NCI-H345 (cell line): ENCODE measurements at regions not wholly inside any gene's neighbourhood (a gene's known extent, or its start where the extent isn't known, plus 50 kb on each side); places are given as distances from the start of the nearest gene placed in this dataset.
"Not testable (repeated sequence)": the region's sequence is repeated elsewhere in the genome, so short reads cannot be mapped to it uniquely, and the experiment has no call there.

ENCODE experiments used
- DNase-seq: peaks from one replicate; lab custom pipeline; 2025; lab: John Stamatoyannopoulos, UW

- no peak for DNase-seq
These were observed 780.0 kb downstream of the SORCS1 start for GRCh38 chr10:106384496-106384895.

DNA sequence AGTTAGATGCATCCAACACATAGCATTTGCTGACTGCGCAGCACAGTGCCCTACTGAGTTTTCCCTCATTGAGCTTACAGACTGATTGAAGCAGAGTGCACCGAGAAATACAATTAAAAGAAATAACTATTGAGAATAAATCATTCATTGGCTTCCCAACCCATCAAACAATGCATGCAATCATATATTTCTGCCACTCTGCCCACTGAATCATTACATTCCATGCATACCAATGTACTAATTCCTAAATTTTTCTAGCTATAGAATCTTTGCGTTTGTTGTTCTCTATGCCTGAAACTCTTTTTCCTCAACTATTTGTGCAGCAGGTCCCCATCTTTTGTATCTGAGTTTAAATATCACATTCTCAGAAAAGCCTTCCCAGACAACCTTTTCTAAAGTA, 783.8 kb downstream of the SORCS1 start:
- no peak for DNase-seq

- DNase-seq, result no peak
These were observed 786.3 kb downstream of the SORCS1 start for GRCh38 chr10:106378251-106378650.

DNA sequence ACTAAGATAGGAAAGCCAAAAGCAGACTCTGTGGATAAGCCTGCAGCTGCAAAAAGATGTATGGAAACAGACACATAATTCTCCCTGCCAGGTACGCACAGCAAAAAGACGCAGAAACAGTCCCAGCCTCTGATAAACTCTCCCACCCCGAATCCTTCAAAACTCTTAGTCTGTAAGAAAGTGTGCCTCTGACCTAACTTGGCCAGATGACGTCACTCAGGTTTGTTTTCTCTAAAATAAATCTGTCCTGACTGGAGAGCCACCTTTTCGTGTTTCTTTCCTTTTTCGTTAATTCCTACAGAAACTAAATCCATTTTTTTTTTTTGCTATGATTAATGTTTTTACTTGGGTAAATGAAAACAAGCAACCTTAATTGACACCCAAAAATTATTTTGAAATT, 793.8 kb downstream of the SORCS1 start:
- DNase-seq, result no peak

GRCh38 chr10:106360870-106361269, 803.6 kb downstream of the SORCS1 start:
- no peak for DNase-seq

DNA sequence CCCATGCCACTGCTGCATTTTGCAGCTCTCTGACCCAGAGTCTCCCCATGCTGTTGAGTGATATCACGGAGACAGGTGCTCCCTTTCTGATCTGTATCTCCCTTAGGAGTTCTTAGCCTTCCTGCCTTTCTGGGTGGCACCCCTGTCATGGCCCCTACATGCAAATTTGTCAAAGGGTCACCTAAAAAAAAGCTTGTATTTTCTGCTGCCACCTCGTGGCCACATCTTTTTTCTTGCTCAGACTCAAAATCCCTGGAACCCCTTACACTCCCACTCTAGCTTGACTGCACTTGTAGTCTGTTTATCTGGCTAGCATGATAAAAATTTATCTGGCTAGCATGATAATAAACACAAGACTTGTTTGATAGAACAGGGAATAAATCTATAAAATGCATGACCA, 809.1 kb downstream of the SORCS1 start:
- no peak for DNase-seq

GRCh38 chr10:106348933-106349332, 815.6 kb downstream of the SORCS1 start:
- no peak for DNase-seq

- no peak for DNase-seq
These were observed 817.0 kb downstream of the SORCS1 start for GRCh38 chr10:106347547-106347946.

DNA sequence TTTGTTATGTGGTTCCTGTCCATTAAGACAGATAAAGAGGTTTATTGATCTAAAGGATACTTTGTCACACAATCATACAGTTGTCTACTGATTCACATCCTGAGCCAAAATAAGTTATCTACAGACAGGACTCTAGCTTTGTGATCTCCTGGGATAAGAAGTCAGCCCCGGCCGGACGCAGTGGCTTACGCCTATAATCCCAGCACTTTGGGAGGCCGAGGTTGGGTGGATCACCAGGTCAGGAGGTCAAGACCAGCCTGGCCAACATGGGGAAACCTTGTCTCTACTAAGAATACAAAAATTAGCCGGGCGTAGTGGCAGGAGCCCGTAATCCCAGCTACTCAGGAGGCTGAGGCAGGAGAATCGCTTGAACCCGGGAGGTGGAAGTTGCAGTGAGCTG, 821.0 kb downstream of the SORCS1 start:
- not testable (repeated sequence) for DNase-seq

DNA sequence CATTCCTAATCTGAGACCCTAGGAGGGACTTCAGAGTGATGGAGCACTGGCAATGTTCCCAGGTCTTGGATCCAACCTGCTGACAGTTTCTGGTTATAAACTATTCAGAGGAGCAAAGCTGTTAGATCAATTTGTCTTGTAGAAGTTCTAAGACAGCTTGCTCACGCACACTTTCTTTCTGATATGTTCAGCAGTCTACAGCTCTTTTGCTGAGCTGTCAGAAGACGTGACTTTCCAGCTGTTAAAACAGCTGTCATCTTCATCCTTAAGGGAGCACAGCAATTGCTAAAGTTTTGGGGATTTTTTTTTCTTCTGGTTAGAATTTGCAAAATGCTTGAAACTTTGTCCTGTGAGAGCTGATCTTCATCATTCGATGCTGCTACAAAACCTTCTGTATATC, 823.1 kb downstream of the SORCS1 start:
- no peak for DNase-seq

GRCh38 chr10:106338486-106338885, 826.0 kb downstream of the SORCS1 start:
- no peak for DNase-seq

DNA sequence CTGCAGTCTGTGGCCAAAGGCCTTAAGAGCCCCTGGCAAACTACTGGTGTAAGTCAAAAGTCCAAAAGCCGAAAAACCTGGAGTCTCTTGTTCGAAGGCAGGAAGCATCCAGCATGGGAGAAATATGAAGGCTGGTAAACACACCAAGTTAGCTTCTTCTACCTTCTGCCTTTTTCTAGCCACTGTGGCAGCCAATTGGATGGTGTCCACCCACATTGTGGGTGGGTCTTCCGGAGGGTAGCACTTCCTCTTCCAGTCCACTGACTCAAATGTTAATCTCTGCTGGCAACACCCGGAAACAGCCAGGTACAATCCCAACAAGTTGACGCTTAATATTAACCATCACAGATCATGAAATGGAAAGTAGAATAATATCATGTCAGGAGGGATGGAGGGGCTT, 827.6 kb downstream of the SORCS1 start:
- DNase-seq, result no peak

GRCh38 chr10:106327747-106328146, 836.8 kb downstream of the SORCS1 start:
- DNase-seq, result no peak

GRCh38 chr10:106320876-106321275, 843.6 kb downstream of the SORCS1 start:
- DNase-seq, result no peak

- DNase-seq, result no peak
These were observed 844.4 kb downstream of the SORCS1 start for GRCh38 chr10:106320078-106320477.

- no peak for DNase-seq
These were observed 847.0 kb downstream of the SORCS1 start for GRCh38 chr10:106317554-106317953.

DNA sequence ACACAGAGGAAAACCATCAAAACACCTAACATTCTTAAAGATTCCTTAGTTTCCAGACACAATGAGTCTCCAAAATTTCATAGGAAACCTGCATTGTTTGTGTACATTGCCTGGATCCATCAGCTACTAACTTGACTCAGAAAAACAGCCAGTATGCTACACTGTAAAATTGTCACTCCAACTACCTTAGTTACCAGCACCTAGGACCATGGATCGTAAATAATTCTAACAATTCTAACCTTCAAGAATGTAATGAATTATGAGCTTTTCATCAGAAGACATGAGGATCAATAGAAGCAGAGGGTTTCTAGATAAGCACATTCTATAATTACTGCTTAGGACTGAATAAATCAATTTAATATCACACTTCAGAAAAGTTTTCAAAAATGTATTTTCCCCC, 851.5 kb downstream of the SORCS1 start:
- no peak for DNase-seq

- no peak for DNase-seq
These were observed 852.4 kb downstream of the SORCS1 start for GRCh38 chr10:106312087-106312486.

DNA sequence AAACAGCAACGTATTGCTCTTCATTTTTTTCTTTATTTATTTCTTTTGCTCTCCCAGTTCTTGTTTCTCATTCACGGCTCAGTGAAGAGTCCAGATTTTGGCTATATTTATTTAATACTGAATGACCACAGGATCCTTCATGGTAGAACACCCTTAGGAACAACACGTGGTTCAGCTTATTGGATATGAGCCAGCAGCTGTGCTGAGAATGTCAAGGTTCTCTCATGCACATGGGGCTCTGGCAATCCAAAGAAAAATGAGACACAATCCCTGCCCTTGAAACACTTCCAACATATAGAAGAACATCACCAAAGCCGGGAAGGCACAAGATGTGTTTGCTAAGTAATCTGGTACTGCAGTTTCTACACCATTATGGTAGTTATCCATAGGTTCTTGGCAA, 852.9 kb downstream of the SORCS1 start:
- no peak for DNase-seq

DNA sequence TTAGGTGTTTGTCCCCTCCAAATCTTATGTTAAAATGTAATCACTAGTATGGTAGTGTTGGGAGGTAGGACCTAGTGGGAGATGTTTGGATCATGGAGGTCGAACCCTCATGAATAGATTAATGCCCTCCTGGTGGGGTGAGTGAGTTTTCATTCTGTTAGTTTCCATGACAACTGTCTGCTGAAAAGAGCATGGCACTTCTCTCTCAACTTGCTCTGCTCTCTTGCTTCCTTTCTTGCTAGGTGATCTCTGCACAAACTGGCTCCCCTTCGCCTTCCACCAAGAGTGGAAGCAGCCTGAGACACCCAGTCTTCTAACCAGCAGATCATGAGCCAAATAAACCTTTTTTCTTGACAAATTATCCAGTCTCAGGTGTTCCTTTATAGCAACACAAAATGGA, 853.9 kb downstream of the SORCS1 start:
- no peak for DNase-seq

DNA sequence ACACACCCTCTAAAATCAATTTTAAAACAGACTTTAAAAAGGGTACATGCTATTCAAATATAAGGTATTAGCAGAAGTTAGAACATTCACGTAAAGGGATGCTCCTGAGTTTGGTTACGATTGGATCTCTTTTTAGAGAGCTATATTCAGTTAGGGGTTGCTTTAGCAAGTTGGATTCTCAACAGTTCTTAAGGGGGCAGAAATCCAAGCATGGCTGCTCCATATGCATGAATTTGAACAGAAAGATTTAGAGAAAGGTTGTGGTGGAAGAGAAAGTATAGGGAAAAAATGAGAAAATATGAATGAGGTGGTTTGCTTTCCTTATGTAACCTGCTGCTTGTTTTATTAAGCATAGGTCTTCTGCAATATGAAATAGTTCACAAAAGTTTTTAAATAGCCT, 855.1 kb downstream of the SORCS1 start:
- DNase-seq, result no peak

DNA sequence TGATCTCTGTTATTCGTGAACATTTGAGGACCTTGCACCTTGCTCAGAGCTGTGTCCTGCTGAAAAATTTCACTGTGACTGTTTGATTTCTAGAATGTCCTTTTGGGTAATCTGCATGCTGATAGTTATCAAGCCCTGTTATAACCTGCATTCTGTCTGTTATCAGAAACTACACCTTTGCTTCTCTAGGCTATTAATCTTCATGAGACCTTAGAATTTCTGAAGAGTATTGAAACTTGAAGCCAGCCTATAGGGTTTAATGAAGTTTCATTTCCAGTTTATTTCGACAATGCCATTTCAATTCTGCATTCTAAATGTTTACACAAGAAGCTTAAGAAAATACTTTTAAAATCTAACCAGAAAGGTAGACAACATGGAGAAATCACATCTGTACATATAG, 856.2 kb downstream of the SORCS1 start:
- DNase-seq, result no peak

DNA sequence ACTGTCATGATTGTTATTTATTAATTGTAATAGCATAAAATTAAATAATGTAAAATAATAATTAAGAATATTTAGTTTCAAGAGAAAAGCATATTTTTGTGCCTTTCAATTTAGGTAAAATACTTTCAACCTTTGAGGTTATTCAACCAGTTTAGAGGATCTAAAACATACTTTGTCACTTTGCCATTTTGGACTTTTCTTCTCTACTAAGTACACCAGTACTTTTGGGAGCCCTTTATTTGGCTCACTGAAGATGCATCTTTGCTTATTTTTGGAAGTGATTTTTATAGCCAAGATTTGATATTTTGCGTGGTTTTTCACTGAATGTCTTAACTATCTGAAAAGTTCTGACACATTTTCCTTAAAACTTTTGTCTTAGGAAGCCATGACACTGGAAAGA, 860.5 kb downstream of the SORCS1 start:
- no peak for DNase-seq

GRCh38 chr10:106302961-106303360, 861.5 kb downstream of the SORCS1 start:
- no peak for DNase-seq

GRCh38 chr10:106301146-106301545, 863.4 kb downstream of the SORCS1 start:
- DNase-seq, result no peak
